ENCODE measurements at regions not wholly inside any gene's neighbourhood (a gene's known extent, or its start where the extent isn't known, plus 50 kb on each side); places are given as distances from the start of the nearest gene placed in this dataset.

- no peak overlapping the region for H3K4me3 Mint-ChIP-seq (ENCODE audit: unreplicated experiment)
- H3K4me1 Mint-ChIP-seq (ENCODE audit: low read depth, unreplicated experiment): no peaks in the 10 kb centered on the region
- no peak overlapping the region for H3K27ac Mint-ChIP-seq (ENCODE audit: unreplicated experiment)
- DNase-seq: no peak
- H3K36me3 Mint-ChIP-seq (ENCODE audit: unreplicated experiment): peaks cover 18% of the 10 kb centered on the region
- H3K9me3 Mint-ChIP-seq (ENCODE audit: unreplicated experiment): peaks cover 6% of the 10 kb centered on the region
- H3K27me3 Mint-ChIP-seq (ENCODE audit: unreplicated experiment): no peaks in the 10 kb centered on the region
- TF ChIP-seq CTCF (IDR thresholded peaks at IDR 0.05; ENCODE audit: partially characterized antibody, unreplicated experiment): no peak
Observed at GRCh38 chr14:99078426-99078825, 193.6 kb downstream of the BCL11B start.

- Mint-ChIP-seq H3K4me1 (ENCODE audit: low read depth, unreplicated experiment) (no peaks in the 10 kb centered on the region), H3K27me3 (ENCODE audit: unreplicated experiment) (no peaks in the 10 kb centered on the region), H3K27ac (ENCODE audit: unreplicated experiment) (no peak overlapping the region)
Observed at GRCh38 chr14:99079061-99079727, 192.8 kb downstream of the BCL11B start.

GRCh38 chr14:99080306-99080705 lies 191.7 kb downstream of the BCL11B start:
- H3K36me3 Mint-ChIP-seq (ENCODE audit: unreplicated experiment): peaks cover 25% of the 10 kb centered on the region
- no peaks in the 10 kb centered on the region for H3K4me1 Mint-ChIP-seq (ENCODE audit: low read depth, unreplicated experiment)
- TF ChIP-seq CTCF (IDR thresholded peaks at IDR 0.05; ENCODE audit: partially characterized antibody, unreplicated experiment): no peak
- peaks cover 5% of the 10 kb centered on the region for H3K9me3 Mint-ChIP-seq (ENCODE audit: unreplicated experiment)
- no peak for DNase-seq
- H3K4me3 Mint-ChIP-seq (ENCODE audit: unreplicated experiment): no peak overlapping the region
- no peak overlapping the region for H3K27ac Mint-ChIP-seq (ENCODE audit: unreplicated experiment)
- H3K27me3 Mint-ChIP-seq (ENCODE audit: unreplicated experiment): no peaks in the 10 kb centered on the region

More at GRCh38 chr14:99079061-99079727, 192.8 kb downstream of the BCL11B start:
- Mint-ChIP-seq H3K36me3 (ENCODE audit: unreplicated experiment) (peaks cover 21% of the 10 kb centered on the region), H3K9me3 (ENCODE audit: unreplicated experiment) (peaks cover 6% of the 10 kb centered on the region), H3K4me3 (ENCODE audit: unreplicated experiment) (no peak overlapping the region)
- no peak for TF ChIP-seq CTCF (IDR thresholded peaks at IDR 0.05; ENCODE audit: partially characterized antibody, unreplicated experiment)
- no peak for DNase-seq

- Mint-ChIP-seq H3K4me3 (ENCODE audit: unreplicated experiment) (no peak overlapping the region), H3K4me1 (ENCODE audit: low read depth, unreplicated experiment) (no peaks in the 10 kb centered on the region), H3K27ac (ENCODE audit: unreplicated experiment) (no peak overlapping the region), H3K9me3 (ENCODE audit: unreplicated experiment) (peaks cover 5% of the 10 kb centered on the region), H3K27me3 (ENCODE audit: unreplicated experiment) (no peaks in the 10 kb centered on the region), H3K36me3 (ENCODE audit: unreplicated experiment) (peaks cover 25% of the 10 kb centered on the region)
- no peak for TF ChIP-seq CTCF (IDR thresholded peaks at IDR 0.05; ENCODE audit: partially characterized antibody, unreplicated experiment)
- DNase-seq: no peak
Observed at GRCh38 chr14:99081156-99081765, 190.7 kb downstream of the BCL11B start.

GRCh38 chr14:99081880-99082279 lies 190.1 kb downstream of the BCL11B start:
- DNase-seq: no peak
- H3K27ac Mint-ChIP-seq (ENCODE audit: unreplicated experiment): no peak overlapping the region

More at GRCh38 chr14:99081880-99082279, 190.1 kb downstream of the BCL11B start:
- H3K4me1 Mint-ChIP-seq (ENCODE audit: low read depth, unreplicated experiment): no peaks in the 10 kb centered on the region
- H3K27me3 Mint-ChIP-seq (ENCODE audit: unreplicated experiment): no peaks in the 10 kb centered on the region
- no peak for TF ChIP-seq CTCF (IDR thresholded peaks at IDR 0.05; ENCODE audit: partially characterized antibody, unreplicated experiment)
- H3K9me3 Mint-ChIP-seq (ENCODE audit: unreplicated experiment): peaks cover 5% of the 10 kb centered on the region
- H3K4me3 Mint-ChIP-seq (ENCODE audit: unreplicated experiment): no peak overlapping the region
- peaks cover 25% of the 10 kb centered on the region for H3K36me3 Mint-ChIP-seq (ENCODE audit: unreplicated experiment)
